ENCODE measurements at regions not wholly inside any gene's neighbourhood (a gene's known extent, or its start where the extent isn't known, plus 50 kb on each side); places are given as distances from the start of the nearest gene placed in this dataset.

DNA sequence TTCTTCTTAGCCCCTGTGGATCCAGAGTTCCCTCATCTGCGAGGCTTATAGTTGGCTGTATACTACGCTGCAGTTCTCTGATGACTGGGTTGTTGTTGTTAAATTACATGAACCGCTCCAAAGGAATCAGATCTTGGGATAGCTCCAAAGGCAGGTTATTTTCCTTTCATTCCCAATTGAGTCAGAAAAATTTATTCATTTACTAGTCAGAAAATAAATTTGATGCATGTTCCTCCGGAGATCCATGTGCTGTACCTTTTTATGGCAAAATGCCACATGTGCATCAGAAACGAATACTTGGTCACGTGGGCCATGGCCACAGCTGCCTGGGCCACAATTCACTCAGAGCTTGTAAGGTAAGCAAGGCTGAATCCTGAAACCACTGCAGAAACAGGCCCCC lies 304.0 kb downstream of the NR2F1-AS1 start:
- TF ChIP-seq GATA1 (IDR thresholded peaks at IDR 0.05; ENCODE audit: low read depth, low read length) = no peak
- no peak for TF ChIP-seq POLR2A (IDR thresholded peaks at IDR 0.05; ENCODE audit: low read length)
- no peak for DNase-seq

GRCh38 chr5:93275376-93275775 lies 305.6 kb downstream of the NR2F1-AS1 start:
- DNase-seq = no peak
- TF ChIP-seq POLR2A (IDR thresholded peaks at IDR 0.05; ENCODE audit: low read length) (no peak), GATA1 (IDR thresholded peaks at IDR 0.05; ENCODE audit: low read depth, low read length) (no peak)

DNA sequence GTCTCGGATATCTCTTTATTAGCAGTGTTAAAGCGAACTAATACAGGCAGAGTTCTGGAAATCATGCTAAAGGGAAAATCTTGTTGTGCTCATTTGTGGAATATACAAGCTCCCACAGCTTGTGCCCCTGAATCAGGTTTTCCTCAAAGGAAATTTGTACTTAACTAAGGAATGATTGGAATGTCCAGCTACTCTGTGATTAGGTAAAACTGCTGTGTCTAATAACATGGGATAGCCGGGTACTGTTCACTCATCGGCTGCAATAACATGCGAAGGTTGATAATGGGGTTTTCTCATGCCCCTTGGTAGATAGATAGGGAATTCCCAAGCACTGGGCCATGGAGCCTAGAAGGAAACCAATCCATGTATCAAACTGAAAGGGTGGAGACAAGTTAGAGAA lies 306.7 kb downstream of the NR2F1-AS1 start:
- no peak for DNase-seq
- TF ChIP-seq GATA1 (IDR thresholded peaks at IDR 0.05; ENCODE audit: low read depth, low read length) (no peak), POLR2A (IDR thresholded peaks at IDR 0.05; ENCODE audit: low read length) (no peak)

DNA sequence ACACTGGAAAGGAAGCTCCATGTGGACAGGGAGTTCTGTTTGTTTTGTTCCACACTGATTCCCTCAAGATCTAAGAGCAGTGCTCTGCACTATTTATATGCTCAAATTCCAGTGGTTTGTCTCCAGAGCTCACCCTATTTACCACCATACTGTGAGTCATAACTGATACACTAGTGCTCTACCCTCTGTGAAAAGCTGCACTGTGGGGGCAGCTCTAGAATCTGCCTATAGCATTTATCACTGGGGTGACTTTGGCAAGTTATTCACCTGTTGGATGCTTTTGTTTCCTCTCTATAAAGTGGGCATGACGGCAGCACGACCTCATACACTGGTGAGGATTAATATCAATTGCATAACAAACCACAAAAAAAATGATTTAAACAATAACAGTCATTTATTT lies 307.8 kb downstream of the NR2F1-AS1 start:
- DNase-seq = no peak
- no peak for TF ChIP-seq GATA1 (IDR thresholded peaks at IDR 0.05; ENCODE audit: low read depth, low read length)
- no peak for TF ChIP-seq POLR2A (IDR thresholded peaks at IDR 0.05; ENCODE audit: low read length)

- TF ChIP-seq GATA1 (IDR thresholded peaks at IDR 0.05; ENCODE audit: low read depth, low read length) (no peak), POLR2A (IDR thresholded peaks at IDR 0.05; ENCODE audit: low read length) (no peak)
Measured at GRCh38 chr5:93272108-93272507, 308.9 kb downstream of the NR2F1-AS1 start.

GRCh38 chr5:93267736-93268135 lies 313.3 kb downstream of the NR2F1-AS1 start:
- no peak for TF ChIP-seq POLR2A (IDR thresholded peaks at IDR 0.05; ENCODE audit: low read length)
- TF ChIP-seq GATA1 (IDR thresholded peaks at IDR 0.05; ENCODE audit: low read depth, low read length) = no peak

More at GRCh38 chr5:93272108-93272507, 308.9 kb downstream of the NR2F1-AS1 start:
- DNase-seq = no peak

GRCh38 chr5:93267276-93267675 lies 313.7 kb downstream of the NR2F1-AS1 start:
- no peak for DNase-seq
- no peak for TF ChIP-seq GATA1 (IDR thresholded peaks at IDR 0.05; ENCODE audit: low read depth, low read length)

More at GRCh38 chr5:93267736-93268135, 313.3 kb downstream of the NR2F1-AS1 start:
- no peak for DNase-seq

DNA sequence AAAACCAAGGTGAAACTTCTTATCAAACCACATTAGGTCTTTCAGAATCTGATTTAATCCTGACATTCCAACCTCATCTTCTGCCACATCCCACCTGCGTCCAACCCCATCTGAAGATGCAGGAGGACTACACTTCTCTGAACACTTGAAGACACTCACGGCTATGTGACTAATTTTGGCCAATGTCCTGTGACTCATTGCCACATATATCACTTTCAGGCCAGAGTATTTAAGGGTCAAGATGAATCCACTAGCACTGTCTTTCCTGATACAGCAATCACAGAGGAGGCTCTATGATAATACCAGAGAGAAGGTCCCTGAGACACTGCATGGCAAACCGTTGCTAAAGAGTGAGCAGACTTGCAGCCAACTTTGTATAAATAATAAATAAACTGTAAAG lies 323.4 kb downstream of the NR2F1-AS1 start:
- no peak for TF ChIP-seq POLR2A (IDR thresholded peaks at IDR 0.05; ENCODE audit: low read length)
- no peak for TF ChIP-seq GATA1 (IDR thresholded peaks at IDR 0.05; ENCODE audit: low read depth, low read length)
- no peak for DNase-seq

DNA sequence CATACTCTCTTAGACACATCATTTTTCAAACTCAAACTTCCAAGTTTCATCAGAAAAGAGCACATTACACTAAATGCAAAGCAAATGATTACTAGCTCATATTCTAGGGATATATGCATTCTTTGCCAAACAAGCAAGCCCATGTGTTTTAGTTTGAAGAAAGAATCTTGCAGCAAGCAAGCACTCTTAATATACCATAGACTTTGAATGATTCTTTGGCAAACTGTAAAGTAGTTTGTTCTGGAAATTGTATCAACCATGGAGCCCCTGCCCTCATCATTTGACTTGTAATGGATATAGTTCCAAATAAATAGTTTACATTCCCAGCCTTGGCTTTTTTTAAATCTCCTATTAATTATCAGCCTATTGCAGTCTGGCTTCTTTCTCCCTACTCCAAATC lies 325.2 kb downstream of the NR2F1-AS1 start:
- no peak for DNase-seq
- TF ChIP-seq POLR2A (IDR thresholded peaks at IDR 0.05; ENCODE audit: low read length) = no peak

- TF ChIP-seq GATA1 (IDR thresholded peaks at IDR 0.05; ENCODE audit: low read depth, low read length) (no peak), POLR2A (IDR thresholded peaks at IDR 0.05; ENCODE audit: low read length) (no peak)
- DNase-seq = no peak
Measured at GRCh38 chr5:93252165-93252564, 328.9 kb downstream of the NR2F1-AS1 start.

DNA sequence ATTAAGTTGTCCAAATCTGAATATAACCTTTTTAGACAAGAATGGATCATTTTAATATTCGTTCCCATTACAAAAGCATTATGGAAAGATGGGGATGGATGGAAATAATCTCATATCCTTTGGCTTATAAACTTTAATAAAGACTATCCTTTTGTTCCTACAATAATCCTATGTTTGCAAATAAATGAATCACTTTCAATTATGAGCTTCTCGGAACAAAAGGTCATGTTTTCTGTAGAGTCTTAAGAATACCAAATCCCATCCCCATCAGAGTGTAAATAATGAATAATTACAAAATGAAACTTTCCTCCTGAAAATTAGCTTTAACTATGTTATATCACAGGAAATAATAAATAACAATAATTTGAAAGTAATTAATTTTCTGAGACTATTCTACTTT lies 329.7 kb downstream of the NR2F1-AS1 start:
- TF ChIP-seq POLR2A (IDR thresholded peaks at IDR 0.05; ENCODE audit: low read length) (no peak), GATA1 (IDR thresholded peaks at IDR 0.05; ENCODE audit: low read depth, low read length) (no peak)
- DNase-seq = no peak

- TF ChIP-seq GATA1 (IDR thresholded peaks at IDR 0.05; ENCODE audit: low read depth, low read length) (no peak), POLR2A (IDR thresholded peaks at IDR 0.05; ENCODE audit: low read length) (no peak)
- DNase-seq = no peak
Measured at GRCh38 chr5:93250424-93250823, 330.6 kb downstream of the NR2F1-AS1 start.

DNA sequence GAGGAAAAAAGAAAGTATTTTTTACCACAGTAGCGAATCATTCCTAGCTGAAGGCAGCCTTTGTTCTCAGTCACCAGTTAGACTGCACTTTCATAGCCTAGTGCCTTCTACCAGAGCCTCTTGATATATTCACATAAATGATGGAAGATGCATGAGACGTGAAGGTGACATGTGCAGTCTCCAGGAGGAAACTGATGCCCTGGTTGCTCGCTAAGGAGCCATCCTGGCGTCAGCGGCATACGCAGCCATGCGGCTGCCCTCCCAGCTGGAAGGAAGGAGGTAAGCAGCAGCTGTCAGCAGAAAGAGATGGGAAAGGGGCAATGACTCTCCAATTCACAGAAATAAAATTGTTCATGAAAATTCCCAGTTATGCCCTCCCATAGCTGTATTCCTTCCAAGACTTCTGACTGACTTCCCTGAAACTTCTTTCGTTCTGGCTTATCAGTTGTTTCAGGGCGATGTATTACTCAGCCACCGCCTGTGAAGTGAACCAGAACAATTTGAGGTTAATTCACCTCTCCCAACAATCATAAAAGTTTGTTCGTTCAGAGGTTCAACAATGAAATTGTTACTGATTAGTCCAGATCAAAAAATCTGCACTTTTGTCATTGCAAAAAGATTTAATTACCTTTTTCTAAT lies 331.2 kb downstream of the NR2F1-AS1 start:
- DNase-seq = no peak
- TF ChIP-seq GATA1 (IDR thresholded peaks at IDR 0.05; ENCODE audit: low read depth, low read length) = no peak
- TF ChIP-seq POLR2A (IDR thresholded peaks at IDR 0.05; ENCODE audit: low read length) = no peak

DNA sequence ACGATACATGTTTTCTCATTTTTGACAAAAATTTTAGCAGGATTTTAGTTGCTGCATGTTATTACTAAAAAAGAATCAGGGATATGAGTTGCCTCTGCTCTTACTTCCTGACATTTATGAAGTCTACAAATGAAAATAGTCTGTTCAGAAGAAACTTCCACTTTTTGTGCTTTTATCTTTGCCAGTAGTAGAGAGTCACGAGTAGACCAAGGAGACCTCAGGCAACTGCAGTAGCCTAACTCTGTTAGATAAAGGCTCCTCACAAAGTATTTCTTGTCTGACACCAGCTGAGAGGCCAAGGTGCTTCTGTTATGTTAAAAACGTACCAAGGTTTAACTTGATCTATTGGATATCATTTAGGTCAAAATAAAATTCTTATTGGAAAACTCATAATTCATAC lies 333.9 kb downstream of the NR2F1-AS1 start:
- DNase-seq = no peak
- TF ChIP-seq POLR2A (IDR thresholded peaks at IDR 0.05; ENCODE audit: low read length) = no peak
- TF ChIP-seq GATA1 (IDR thresholded peaks at IDR 0.05; ENCODE audit: low read depth, low read length) = no peak

- TF ChIP-seq GATA1 (IDR thresholded peaks at IDR 0.05; ENCODE audit: low read depth, low read length) = no peak
- no peak for TF ChIP-seq POLR2A (IDR thresholded peaks at IDR 0.05; ENCODE audit: low read length)
- DNase-seq = no peak
Measured at GRCh38 chr5:93246090-93246855, 334.7 kb downstream of the NR2F1-AS1 start.
